ENCODE measurements at regions not wholly inside any gene's neighbourhood (a gene's known extent, or its start where the extent isn't known, plus 50 kb on each side); places are given as distances from the start of the nearest gene placed in this dataset.

DNA sequence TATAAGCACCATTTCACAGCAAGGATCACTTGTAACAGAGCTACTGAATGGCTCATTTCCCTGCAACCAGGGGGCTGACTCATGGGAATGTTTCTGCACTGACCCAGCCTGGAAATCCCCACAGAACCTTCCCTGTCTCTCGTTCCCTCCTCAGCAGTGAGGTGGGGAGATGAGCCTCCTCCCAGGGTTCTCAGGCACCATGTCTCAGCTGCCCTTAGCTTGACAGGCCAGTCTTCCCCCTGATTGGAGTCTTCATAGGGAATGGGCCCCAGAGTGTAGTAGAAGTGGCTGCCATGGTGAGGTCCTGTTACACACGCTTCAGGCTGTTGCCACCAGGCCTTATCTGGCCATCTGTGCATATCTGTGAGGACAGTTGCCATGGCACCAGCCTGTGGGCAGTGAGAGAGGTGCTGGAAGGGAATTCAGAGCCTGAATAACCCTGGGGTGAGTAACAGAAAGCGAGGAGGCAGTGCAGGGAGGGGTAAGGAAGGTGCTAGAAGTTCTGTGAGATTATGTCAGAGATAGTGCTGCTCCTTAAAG lies 324.4 kb downstream of the ENC1 start (continued):
- TF ChIP-seq, protein P1, sequence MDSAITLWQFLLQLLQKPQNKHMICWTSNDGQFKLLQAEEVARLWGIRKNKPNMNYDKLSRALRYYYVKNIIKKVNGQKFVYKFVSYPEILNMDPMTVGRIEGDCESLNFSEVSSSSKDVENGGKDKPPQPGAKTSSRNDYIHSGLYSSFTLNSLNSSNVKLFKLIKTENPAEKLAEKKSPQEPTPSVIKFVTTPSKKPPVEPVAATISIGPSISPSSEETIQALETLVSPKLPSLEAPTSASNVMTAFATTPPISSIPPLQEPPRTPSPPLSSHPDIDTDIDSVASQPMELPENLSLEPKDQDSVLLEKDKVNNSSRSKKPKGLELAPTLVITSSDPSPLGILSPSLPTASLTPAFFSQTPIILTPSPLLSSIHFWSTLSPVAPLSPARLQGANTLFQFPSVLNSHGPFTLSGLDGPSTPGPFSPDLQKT (IDR thresholded peaks at IDR 0.05; ENCODE audit: borderline replicate concordance, low read depth, low read length) = no peak
- TF ChIP-seq ZSCAN23 (tag by site-specific recombination; IDR thresholded peaks at IDR 0.05) (no peak), ZNF140 (tag by site-specific recombination; IDR thresholded peaks at IDR 0.05) (no peak), SALL2 (tag by site-specific recombination; IDR thresholded peaks at IDR 0.05; ENCODE audit: borderline replicate concordance) (no peak), ZNF248 (tag by site-specific recombination; IDR thresholded peaks at IDR 0.05) (no peak), ZNF571 (tag by site-specific recombination; IDR thresholded peaks at IDR 0.05) (no peak), SCRT2 (tag by site-specific recombination; IDR thresholded peaks at IDR 0.05) (0 out of 2 replicates have a peak, but pooled peaks have one; percentile 18)
- TF ChIP-seq, protein P2, sequence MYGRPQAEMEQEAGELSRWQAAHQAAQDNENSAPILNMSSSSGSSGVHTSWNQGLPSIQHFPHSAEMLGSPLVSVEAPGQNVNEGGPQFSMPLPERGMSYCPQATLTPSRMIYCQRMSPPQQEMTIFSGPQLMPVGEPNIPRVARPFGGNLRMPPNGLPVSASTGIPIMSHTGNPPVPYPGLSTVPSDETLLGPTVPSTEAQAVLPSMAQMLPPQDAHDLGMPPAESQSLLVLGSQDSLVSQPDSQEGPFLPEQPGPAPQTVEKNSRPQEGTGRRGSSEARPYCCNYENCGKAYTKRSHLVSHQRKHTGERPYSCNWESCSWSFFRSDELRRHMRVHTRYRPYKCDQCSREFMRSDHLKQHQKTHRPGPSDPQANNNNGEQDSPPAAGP (tag by site-specific recombination; IDR thresholded peaks at IDR 0.05) = no peak
- TF ChIP-seq, protein P3, sequence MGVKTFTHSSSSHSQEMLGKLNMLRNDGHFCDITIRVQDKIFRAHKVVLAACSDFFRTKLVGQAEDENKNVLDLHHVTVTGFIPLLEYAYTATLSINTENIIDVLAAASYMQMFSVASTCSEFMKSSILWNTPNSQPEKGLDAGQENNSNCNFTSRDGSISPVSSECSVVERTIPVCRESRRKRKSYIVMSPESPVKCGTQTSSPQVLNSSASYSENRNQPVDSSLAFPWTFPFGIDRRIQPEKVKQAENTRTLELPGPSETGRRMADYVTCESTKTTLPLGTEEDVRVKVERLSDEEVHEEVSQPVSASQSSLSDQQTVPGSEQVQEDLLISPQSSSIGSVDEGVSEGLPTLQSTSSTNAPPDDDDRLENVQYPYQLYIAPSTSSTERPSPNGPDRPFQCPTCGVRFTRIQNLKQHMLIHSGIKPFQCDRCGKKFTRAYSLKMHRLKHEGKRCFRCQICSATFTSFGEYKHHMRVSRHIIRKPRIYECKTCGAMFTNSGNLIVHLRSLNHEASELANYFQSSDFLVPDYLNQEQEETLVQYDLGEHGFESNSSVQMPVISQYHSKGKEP (tag by site-specific recombination; IDR thresholded peaks at IDR 0.05) = no peak

DNA sequence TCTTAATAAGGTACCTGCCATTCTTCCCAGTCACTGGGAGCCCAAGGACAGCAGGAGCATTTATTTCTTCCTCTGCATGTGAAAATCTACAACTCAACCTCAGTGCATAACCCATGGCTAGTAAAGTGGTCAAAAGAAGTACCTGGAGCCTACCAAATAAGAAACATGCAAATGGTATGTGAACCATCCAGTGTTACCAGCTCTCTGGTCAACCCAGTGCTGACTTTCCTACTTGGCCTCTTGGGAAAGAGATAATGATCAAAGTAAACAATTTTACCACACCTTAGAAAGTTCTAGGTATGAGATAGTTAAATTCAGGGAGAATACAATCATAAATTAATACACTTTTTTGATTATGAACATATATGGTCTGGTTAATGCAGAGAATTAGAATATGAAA lies 325.6 kb downstream of the ENC1 start:
- no peak overlapping the region for H3K4me3 ChIP-seq (ENCODE audit: low read depth, low read length)
- POLR2A ChIA-PET = no interaction called here
- H3K36me3 ChIP-seq (ENCODE audit: control insufficient read depth in 2 of 2, insufficient read depth in 1 of 2, low read length in 2 of 2) = no peaks in the 10 kb centered on the region
- H3K27ac ChIP-seq (ENCODE audit: extremely low read depth, low read depth, low read length) = no peak overlapping the region
- no peaks in the 10 kb centered on the region for H3K9me3 ChIP-seq (ENCODE audit: control insufficient read depth, insufficient read depth, low read depth, low read length)
- CTCF ChIA-PET = interaction anchor here (1.1 kb wide), 2 partner anchors 17 to 52 kb away, joined by 3 read pairs; no protein-coding TSS in a partner anchor
- H3K4me1 ChIP-seq (ENCODE audit: control insufficient read depth, insufficient read depth, low read length) = no peaks in the 10 kb centered on the region
- TF ChIP-seq, protein P4, sequence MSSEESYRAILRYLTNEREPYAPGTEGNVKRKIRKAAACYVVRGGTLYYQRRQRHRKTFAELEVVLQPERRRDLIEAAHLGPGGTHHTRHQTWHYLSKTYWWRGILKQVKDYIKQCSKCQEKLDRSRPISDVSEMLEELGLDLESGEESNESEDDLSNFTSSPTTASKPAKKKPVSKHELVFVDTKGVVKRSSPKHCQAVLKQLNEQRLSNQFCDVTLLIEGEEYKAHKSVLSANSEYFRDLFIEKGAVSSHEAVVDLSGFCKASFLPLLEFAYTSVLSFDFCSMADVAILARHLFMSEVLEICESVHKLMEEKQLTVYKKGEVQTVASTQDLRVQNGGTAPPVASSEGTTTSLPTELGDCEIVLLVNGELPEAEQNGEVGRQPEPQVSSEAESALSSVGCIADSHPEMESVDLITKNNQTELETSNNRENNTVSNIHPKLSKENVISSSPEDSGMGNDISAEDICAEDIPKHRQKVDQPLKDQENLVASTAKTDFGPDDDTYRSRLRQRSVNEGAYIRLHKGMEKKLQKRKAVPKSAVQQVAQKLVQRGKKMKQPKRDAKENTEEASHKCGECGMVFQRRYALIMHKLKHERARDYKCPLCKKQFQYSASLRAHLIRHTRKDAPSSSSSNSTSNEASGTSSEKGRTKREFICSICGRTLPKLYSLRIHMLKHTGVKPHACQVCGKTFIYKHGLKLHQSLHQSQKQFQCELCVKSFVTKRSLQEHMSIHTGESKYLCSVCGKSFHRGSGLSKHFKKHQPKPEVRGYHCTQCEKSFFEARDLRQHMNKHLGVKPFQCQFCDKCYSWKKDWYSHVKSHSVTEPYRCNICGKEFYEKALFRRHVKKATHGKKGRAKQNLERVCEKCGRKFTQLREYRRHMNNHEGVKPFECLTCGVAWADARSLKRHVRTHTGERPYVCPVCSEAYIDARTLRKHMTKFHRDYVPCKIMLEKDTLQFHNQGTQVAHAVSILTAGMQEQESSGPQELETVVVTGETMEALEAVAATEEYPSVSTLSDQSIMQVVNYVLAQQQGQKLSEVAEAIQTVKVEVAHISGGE (tag by site-specific recombination; conservative IDR thresholded peaks at IDR 0.05; ENCODE audit: low read depth) = no peak
- TF ChIP-seq ZNF654 (tag by site-specific recombination; IDR thresholded peaks at IDR 0.05; ENCODE audit: low read depth) = no peak
- TF ChIP-seq KLF1 (tag by site-specific recombination; IDR thresholded peaks at IDR 0.05) = no peak
- no peak for TF ChIP-seq ZNF169 (tag by site-specific recombination; IDR thresholded peaks at IDR 0.05)
- no peak for TF ChIP-seq ZNF416 (tag by site-specific recombination; IDR thresholded peaks at IDR 0.05)
- TF ChIP-seq, protein P5, sequence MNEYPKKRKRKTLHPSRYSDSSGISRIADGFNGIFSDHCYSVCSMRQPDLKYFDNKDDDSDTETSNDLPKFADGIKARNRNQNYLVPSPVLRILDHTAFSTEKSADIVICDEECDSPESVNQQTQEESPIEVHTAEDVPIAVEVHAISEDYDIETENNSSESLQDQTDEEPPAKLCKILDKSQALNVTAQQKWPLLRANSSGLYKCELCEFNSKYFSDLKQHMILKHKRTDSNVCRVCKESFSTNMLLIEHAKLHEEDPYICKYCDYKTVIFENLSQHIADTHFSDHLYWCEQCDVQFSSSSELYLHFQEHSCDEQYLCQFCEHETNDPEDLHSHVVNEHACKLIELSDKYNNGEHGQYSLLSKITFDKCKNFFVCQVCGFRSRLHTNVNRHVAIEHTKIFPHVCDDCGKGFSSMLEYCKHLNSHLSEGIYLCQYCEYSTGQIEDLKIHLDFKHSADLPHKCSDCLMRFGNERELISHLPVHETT (tag by site-specific recombination; IDR thresholded peaks at IDR 0.05) = no peak
- no peak for TF ChIP-seq ZXDB (tag by site-specific recombination; IDR thresholded peaks at IDR 0.05)
- no peak for TF ChIP-seq ZNF138 (tag by site-specific recombination; IDR thresholded peaks at IDR 0.05; ENCODE audit: borderline replicate concordance)
- TF ChIP-seq MYNN (tag by site-specific recombination; IDR thresholded peaks at IDR 0.05; ENCODE audit: borderline replicate concordance) = no peak
- TF ChIP-seq, protein P6, sequence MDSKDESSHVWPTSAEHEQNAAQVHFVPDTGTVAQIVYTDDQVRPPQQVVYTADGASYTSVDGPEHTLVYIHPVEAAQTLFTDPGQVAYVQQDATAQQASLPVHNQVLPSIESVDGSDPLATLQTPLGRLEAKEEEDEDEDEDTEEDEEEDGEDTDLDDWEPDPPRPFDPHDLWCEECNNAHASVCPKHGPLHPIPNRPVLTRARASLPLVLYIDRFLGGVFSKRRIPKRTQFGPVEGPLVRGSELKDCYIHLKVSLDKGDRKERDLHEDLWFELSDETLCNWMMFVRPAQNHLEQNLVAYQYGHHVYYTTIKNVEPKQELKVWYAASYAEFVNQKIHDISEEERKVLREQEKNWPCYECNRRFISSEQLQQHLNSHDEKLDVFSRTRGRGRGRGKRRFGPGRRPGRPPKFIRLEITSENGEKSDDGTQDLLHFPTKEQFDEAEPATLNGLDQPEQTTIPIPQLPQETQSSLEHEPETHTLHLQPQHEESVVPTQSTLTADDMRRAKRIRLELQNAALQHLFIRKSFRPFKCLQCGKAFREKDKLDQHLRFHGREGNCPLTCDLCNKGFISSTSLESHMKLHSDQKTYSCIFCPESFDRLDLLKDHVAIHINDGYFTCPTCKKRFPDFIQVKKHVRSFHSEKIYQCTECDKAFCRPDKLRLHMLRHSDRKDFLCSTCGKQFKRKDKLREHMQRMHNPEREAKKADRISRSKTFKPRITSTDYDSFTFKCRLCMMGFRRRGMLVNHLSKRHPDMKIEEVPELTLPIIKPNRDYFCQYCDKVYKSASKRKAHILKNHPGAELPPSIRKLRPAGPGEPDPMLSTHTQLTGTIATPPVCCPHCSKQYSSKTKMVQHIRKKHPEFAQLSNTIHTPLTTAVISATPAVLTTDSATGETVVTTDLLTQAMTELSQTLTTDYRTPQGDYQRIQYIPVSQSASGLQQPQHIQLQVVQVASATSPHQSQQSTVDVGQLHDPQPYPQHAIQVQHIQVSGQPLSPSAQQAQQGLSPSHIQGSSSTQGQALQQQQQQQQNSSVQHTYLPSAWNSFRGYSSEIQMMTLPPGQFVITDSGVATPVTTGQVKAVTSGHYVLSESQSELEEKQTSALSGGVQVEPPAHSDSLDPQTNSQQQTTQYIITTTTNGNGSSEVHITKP (tag by site-specific recombination; IDR thresholded peaks at IDR 0.05) = no peak

Measured in HEK293 (cell line).